CD4-positive, alpha-beta T cell treated with Interleukin-17A for 4 hours (primary cell): ENCODE measurements at regions not wholly inside any gene's neighbourhood (a gene's known extent, or its start where the extent isn't known, plus 50 kb on each side); places are given as distances from the start of the nearest gene placed in this dataset.

Experiments
- DNase-seq: peaks from one replicate; pipeline ENCODE4 v3.0.0-alpha.2; 2020; ENCODE audit warnings: mixed read lengths

DNA sequence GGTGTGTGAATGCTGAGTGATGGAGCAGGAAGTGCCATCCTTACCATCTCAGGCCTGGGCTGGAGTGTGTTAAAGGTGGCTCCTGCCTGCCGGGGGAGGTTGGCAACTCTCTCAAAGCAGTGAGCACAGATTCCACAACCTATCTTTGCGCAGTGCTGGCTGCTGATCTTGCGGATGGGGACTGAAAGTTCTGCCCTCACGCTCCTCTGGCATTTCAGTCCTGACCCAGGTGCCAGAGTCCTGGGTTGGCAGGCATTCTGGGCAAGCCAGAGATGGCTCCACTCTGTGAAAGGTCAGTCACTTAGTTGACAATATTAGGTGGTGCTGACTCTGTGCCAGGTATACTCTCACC lies 315.5 kb downstream of the RPS24 start:
- DNase-seq, result no peak

GRCh38 chr10:78349911-78350663 lies 316.4 kb downstream of the RPS24 start:
- DNase-seq, result no peak

GRCh38 chr10:78351283-78351682 lies 317.6 kb downstream of the RPS24 start:
- DNase-seq, result no peak

DNA sequence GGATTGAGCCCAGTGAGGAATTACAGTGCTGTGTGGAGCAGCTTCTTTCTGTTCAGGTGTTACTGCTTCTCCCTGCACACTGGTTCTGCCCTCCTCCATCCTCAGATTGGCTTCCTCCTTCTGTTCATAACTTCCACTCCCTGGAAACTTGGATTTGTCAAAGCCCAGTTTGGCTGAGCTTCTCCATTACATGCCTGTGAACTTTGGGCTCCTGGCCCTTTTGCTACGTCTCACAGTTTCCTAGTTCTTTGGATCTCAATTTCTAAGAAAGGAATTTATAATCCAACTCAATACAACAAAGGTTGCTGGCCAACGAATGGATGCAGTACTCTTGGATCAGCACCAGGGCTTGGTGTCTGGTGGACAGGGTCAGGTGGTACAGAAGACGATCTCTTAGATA lies 318.1 kb downstream of the RPS24 start:
- no peak for DNase-seq

DNA sequence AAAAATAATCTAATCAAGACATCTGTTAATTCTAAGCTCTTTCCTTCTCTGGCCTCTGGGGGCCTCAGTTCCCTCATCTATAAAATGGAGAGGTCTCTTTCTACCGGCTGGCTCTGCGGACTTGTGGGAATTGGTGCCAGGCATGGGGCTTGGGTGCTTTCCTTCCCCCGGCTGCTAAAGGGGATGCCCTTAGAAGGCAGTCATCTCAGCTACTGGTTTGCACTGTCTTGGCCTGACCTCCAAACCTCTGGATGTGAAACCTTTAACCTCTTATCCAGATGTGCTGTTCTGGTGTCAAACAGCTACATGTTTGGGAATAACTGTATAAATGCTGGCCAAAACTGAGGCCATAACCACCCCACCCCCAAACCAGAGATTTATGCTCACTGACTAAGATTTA lies 320.0 kb downstream of the RPS24 start:
- no peak for DNase-seq

GRCh38 chr10:78354101-78354500 lies 320.4 kb downstream of the RPS24 start:
- no peak for DNase-seq

DNA sequence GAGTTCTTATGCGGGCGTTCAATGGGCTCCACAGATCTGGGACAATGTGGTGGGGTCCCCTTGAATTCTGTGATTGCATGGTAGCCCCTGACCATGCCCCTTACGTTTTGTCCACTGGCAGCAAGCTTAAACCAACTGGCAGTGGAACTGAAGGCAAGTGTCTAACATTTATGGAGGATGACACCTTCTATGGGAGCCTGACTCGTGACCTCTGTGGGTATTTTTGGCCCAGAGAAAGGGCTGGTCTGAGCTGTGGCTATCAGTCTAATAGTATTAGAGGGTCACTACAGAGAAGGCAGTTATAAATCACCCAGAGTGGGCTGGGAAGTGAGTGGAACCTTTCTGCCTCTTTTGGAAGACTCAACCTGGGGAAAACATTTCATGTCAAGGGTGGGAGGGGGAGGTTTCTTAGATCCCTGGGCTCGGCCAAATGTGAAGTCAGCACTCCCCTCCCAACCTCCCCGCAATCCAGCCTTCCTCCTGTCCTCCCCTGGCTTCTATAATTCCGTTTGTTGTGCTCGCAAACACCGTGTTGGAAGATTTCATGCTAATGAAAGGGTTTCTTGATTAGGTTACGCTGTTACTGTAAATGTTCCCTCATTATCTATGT lies 322.7 kb downstream of the RPS24 start:
- DNase-seq, result no peak

GRCh38 chr10:78357141-78358063 lies 323.7 kb downstream of the RPS24 start:
- DNase-seq, result no peak

DNA sequence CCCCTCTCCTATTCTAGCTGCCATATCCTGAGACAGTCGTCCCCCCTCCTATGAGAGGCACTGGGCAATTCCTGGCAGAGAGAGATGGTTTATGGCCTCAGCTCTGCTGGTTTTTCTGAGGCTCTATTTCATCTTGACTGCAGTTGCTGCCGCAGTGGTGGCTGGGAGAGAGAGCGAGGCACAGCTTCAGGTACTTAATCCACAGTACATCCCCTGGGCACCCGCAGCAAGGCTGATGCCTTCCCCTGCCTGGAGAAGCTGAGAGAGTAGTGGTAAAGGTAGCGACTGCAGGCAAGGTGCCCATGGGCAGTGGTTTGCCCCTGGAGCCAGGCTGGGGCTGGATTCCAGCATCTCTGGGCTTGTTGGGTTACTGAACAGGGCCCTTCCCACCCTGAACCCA lies 324.7 kb downstream of the RPS24 start:
- no peak for DNase-seq

- DNase-seq, result no peak
Measured at GRCh38 chr10:78358982-78359381, 325.3 kb downstream of the RPS24 start.

DNA sequence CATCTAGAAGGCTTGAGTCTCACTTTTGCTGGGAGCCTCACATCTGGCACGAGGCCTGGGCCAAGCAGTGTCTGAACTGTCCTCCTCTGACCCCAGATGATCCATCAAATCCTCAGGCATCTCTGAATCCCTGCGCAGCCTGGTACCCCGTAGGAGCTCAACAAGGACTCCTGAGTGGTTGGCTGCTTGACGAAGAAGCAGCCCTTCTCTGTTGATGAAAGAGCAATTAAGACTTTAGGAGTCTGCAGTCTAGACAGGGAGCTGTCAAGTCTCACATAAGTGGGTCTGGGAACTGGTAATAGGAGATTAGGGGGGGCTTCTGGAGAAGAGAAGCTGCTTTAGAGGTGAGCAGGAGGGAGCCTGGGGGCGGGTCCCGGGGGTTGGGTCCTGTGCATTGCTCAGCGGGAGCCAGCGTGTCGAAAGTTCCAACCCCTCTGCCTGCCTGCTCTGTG lies 326.0 kb downstream of the RPS24 start:
- no peak for DNase-seq

DNA sequence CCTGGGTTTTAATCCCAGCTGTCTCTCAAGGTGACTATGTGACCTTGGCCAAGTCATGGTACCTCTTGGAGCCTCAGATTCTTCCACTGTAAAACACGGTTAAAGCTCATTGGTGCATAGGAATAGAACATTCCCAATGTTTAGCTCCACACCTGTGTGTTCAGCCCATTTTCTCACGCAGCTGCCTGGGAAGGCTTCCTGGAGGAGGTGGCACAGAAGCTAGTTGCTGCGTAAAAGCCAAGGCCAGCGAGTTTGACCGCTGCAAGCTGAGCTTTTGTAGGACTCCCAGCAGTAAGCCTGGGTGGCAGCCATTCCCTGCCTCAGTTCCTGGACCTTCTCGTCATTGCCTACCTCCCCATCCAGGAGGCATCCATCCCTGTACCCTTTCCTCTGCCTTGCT lies 326.6 kb downstream of the RPS24 start:
- no peak for DNase-seq

DNA sequence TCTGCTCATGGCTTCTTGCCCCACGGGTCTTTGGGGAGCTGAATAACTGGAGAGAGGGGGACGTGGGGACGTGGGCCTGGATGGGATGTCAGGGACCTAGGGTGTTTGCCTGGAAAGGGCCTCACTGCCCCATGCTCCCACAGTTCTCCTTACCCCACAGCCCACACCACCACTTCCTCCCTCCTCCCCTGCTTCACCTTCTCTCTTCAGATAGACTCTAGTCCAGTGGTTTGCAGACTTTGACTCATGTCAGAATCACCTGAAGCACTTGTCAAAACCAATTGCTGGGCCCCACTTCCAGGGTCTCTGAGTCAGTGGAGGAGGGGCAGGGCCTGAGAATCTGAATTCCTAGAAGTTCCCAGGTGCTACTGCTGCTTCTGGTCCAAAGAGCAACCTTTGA lies 327.4 kb downstream of the RPS24 start:
- no peak for DNase-seq

GRCh38 chr10:78362406-78363022 lies 328.9 kb downstream of the RPS24 start:
- peak; percentile 32 for DNase-seq

DNA sequence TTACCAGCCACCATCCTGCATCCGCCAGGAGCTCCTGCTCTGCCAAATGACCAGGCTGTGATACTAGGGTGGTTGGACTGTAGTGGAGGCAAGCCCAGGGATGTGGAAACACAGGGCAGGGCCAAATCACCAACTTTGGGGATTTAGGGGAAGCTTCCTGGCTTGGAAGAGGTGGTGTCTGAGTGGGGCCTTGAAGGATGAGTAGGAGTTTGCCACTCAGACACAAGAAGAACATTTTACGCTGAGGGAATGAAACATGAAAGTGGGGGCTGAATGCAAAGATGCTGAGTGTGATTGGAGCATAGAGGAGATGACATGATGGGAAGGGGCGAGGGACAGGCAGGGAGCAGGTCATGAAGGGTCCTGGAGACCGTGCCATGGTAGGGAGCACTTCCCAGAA lies 329.5 kb downstream of the RPS24 start:
- no peak for DNase-seq

DNA sequence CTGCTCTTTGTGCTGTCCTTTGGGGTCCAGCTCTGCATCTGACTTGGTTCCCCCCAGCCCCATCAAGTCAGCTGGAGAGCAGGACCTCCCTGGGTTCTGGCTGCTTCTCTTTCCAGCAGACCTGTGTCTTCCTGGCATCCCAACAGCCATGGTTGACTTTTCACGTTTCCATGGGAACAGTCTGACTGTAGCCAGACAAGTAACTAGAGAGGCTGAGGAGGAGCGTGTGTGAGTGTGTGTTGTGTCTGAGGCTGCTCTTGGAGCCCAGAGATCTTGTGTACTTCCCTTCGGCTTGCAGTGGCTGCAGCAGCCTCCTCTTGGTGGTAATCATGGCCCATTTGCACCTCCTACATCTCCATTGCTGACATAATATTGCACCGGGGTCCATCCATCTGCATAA lies 332.0 kb downstream of the RPS24 start:
- DNase-seq, result no peak

DNA sequence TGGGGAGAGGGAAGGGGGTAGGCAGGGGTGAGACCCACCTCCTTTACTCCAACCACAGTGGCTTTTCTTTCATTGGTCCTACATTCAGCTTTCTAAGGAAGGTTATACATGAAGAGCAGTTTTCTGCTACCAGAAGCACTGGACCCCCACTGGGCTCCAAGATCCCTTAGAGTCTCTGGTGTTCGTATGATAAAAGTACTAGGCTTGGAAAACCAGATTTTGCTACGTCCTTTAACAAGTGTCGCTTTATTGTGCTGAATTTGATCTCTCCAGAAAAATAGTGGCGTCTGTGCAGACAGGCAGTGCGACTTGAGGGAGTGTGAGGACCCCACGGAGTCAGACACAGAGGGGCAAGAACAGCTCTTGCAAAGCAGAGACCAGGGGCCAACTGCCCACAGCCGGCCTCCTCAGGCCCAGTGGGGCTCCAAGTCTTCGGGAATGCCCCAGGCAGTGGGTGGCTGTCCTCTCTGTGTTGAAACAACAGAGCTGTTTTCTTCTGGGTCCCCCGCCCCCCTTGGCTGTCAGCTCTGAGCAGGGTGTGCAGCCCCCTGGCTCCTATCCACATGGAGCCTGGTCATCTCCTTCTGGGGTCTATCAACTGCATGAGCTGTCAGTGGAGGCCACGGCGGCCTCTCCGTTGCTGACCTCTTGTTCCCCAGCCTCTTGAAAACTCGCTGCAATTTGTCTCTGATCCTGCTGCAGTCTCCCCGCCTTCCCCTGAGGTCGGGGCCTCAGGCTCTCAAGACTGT lies 333.2 kb downstream of the RPS24 start:
- no peak for DNase-seq

- DNase-seq, result no peak
Measured at GRCh38 chr10:78367751-78368150, 334.1 kb downstream of the RPS24 start.

DNA sequence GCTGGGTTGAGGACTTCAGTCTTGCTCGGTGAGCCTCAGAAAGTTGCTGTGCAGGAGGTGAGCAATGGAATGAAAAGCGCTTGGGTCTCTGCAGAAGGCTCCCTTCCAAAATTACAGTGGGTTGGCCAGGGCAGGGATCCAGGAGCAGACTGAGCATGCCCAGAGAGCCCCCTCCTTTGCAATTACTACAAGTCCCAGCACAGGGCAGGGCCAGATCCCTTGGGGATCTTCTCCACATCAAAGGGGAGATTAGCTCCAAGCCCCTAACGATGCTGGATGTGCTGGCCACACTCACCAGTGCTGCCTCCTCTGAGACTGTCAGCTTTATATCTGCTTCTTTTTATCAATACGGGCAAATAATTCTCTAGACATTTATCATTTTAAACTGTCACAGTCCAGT lies 337.5 kb downstream of the RPS24 start:
- DNase-seq, result no peak

DNA sequence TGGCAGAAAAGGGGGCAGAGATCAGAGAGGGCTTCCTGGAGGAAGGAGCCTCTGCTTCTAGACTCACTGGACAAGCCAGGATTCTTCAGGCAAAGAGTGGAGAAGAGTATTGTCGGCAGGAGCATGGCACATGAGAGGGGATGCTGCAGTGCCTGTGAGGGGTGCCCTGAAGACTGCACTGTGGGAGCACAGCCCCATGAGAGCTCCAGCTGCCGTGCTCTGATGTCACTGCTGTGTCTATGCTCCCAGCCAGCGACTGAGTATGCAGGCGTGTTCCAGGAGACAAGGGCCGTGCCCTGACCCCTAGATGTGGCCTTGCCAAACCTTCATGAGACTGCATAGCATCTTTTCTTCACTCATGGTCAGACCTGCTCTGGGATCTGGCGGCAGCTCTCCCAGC lies 339.1 kb downstream of the RPS24 start:
- DNase-seq, result no peak

DNA sequence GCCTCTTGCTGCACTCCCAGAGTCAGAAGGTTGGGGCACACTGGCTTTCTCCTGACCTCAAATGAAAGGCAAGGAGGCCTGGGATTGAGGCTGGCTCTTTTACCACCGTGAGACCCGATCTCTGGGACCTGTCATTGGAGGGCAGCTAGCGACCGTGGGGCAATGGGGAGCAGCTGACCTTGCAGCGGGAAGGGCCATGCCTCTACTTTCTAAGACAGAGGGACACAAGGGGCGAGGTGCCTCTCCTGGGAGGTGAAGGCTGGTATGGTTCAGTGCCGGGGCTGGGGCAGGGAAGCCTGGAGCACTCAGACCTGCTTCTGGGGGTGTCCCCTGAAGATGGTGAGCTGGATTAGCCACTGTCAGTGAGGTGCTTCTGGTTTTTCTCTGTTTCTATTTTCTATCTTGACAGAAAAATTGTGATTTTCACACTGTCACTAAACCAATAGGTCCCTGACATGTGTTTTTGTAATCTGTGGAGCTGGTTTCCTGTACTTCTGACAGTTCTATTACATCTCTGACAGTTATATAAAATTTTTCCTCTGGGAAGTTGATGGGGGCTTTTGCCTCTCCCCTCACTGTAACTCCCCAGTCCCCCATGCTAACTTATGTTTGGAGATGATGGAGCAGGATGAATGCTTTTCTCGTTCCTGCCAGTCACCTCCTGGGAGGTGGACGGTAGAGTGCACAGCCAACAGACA lies 340.8 kb downstream of the RPS24 start:
- no peak for DNase-seq
